NCI-H748 treated with DMSO at 0.1 percent for 48 hours (cell line): ENCODE measurements at regions not wholly inside any gene's neighbourhood (a gene's known extent, or its start where the extent isn't known, plus 50 kb on each side); places are given as distances from the start of the nearest gene placed in this dataset.

Experiments
- DNase-seq: peaks from one replicate; lab custom pipeline; 2025; lab: John Stamatoyannopoulos, UW

DNA sequence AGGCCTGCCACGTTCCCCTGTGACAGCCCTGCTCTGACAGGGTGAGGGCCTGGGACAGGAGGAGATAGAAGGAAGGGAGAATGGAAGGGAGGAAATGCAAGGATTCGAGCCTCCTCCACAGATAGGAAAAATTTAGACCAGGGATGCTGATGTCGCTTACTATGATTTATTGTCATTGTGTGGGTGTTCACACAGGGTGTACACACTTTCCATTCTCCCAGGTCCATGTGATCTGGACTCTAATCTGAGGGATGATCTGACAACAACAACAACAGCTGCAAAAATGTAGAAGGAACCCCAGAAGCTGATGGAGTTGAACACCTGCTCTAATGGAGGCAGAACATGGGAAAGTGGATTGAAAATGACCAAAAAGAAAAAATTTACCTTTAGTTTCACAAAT lies 231.7 kb upstream of the TNP1 start:
- DNase-seq, result no peak

DNA sequence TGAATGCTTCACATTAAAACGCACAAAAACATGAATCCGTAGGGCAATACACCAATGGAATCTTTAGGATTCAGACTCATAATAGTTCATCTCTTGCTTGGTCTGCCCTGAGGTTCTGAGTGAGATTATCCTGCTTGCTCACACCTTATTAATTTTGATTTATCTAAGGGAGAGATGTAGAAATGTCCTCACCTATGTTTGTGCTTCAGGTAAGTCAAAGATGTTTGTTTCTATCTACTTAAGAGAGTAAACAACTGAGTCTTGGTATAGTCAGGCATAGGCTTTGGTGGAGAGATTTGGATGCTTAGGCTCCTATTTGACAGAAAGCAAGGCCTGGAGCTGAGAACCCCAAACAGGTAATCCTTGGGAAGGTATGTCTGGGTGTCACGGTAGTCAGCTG lies 231.0 kb upstream of the TNP1 start:
- DNase-seq, result no peak

DNA sequence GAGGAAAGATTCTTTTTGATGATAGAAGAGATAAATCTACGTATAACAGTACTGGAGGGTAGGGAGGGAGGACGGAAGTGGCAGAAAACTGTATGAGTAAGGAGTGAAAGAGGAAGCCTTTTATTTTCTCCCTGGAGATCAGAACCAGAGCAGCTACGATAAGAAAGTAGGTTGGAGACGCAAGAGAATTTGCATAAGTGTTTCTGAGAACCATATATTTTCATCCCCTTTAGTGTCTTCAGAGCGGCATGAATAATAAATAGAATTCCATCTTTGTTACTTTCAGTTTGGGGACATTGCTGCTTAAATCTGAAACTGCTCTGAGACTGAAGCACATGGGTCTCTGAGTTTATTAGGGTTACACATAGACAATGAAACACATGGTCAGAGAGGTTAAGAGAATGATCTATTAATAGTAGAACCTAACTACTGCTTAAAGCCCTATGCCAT lies 230.2 kb upstream of the TNP1 start:
- no peak for DNase-seq

DNA sequence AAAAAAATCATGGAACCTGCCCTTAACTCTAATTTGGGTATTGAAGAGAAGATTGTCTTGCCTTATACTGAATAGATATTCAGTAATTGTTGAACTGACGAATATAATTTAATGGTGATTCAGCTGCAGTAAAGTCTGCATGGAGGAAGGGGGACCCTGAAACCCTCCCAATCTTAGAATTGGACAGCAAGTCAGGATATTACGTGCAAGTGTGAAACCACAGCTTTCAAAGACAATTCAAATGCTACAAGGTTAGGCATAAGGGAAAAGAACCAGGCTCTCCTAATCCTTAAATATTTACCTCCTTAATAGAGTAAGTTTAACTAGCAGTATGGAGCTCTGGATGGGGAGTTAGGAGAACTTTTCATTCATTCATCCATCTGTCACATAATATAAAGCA lies 226.9 kb upstream of the TNP1 start:
- no peak for DNase-seq

DNA sequence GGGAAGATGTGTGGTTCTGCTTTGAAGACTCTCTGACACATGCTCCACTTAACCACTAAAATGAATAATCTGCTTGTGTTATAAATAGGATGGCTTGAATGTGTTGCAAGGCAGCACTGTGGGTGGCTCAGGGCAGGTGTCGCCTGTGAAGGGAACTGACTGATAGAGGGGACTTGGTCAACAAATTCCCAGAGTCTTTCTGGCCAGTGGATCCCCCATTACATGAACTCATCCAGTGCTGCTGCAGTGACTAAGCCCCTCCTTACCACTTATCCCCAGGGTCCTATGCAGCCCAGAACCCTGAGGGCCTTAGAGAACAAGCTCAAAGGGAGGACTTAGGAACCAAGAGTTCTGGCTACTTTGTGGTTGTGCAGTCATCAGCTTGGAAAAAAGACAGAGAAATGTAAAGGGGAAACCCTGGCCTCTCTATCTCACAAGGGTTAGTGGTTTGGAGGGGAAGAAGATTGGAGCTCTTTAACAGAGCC lies 226.2 kb upstream of the TNP1 start:
- no peak for DNase-seq

DNA sequence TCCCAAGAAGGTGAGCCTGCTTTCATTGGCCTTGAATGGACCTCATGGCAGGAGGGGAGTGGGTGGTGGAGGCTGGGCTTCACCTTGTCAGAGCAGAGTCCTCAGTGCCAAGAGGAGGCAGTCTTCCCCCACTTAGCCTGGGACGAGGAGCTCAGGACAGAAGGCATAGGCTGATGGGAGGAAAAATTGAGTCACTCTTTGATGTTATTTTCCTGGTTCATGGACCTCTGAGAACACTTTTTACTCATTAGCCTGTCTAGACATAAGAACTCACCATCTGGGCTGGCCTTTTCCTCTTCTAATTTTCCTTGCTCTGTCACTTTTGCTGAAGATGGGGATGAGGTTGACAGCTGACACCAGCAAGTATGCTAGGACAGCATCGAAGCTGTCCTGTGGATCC lies 225.7 kb upstream of the TNP1 start:
- no peak for DNase-seq

DNA sequence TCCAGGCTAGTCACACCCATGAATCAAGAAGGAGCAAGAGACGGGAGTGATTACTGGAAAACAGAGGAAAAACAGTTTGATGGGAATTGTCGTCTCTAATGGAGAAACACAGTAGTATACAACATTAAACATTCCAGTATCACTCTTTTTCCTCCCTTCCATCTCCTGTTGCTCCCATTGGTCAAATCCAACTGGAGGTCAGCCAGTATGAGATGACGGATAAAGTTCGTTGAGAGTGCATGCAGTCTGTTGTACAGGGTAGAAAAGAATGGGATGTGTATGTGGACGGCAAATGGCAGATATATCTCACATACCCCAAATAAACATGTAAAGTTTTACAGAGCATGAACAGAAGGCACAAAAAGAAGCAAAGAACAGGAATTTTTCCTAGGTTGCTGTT lies 221.9 kb upstream of the TNP1 start:
- no peak for DNase-seq

DNA sequence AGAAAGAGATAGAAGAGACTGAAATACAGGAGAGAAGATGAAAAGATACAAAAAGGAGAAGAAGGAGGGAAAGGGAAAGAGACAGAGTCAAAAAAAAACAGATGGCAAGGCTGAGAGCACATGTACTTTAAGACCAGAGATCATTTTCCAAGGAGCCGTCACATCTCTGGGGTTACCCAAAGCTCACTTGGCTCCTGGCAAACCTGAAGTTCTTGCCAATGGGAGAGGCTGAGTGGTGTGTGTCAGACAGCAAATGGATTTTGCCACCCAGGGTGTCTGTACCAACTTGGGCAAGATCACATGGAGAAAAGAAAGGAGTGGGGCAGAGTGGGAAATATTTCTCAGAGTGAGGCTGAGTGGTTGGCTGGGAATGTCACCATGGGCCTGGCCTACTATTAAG lies 219.3 kb upstream of the TNP1 start:
- DNase-seq, result no peak

DNA sequence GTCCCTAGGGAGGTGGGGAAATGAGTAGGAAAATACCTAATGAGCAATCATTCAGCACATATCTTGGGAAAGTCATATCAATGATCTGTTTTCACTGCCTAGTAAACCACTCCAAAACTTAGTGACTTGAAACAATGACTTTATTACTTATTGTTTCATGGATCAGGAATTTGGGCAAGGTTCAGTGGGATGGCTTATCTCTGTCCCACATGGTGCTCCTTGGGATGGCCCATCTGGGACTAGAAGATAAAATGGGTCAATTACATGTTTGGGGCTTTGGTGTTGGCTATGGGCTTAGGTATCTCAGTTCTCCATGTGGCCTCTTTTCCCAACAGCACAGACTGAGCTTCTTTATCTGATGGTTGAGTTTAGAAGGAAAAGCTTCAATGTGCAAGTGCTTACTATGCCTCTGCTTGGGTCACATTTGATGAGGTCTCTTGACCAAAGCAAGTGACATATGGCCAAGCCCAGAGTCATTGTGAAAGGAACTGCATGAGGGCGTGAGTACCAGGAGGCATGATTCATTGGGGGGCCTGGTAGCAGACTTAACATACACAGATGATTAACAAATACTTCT lies 218.1 kb upstream of the TNP1 start:
- no peak for DNase-seq

DNA sequence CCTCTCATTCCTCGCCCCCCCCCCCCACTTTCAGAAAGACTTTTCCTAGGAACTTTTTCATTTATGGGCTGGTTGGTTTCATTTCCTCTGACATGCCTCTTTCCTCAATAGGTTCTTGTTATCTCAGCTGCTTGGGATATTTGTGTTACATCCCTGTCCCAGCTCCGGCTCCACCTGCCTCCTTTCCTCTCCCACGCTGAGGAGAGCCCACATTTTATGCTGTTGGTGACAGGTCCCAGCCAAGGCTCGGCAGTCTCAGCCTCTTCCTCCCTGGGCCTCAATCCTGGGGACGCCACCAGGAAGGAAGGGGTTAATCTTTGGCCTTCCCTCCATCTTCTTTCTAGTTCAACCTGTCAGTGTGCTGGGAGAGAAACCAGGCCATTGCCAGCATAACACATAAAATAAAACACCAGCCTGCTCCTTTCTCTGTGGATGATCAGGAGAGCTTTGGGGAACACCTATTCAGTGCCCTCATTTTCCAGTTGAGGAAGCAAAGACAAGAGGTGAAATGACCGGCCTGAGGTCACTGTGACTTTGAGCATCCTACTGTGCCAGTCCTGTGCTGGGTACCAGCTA lies 216.9 kb upstream of the TNP1 start:
- DNase-seq, result no peak

DNA sequence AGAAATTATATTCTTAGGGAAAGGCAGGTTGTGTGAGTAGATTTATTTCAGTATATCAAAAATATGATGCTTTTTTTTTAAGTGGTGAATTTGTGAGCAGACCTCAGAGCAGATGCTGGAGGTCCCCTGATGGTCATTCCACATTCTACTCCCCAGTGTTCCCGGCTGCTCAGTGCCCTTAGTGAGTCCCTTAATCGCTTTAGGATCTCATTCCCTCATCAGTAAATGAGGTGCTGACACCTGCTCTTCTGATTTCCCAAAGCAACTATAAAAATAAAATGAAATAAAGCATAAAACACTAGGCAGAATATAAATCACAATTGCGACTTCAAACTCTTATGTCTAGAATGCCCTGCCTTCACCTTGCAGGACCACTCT lies 216.2 kb upstream of the TNP1 start:
- no peak for DNase-seq

DNA sequence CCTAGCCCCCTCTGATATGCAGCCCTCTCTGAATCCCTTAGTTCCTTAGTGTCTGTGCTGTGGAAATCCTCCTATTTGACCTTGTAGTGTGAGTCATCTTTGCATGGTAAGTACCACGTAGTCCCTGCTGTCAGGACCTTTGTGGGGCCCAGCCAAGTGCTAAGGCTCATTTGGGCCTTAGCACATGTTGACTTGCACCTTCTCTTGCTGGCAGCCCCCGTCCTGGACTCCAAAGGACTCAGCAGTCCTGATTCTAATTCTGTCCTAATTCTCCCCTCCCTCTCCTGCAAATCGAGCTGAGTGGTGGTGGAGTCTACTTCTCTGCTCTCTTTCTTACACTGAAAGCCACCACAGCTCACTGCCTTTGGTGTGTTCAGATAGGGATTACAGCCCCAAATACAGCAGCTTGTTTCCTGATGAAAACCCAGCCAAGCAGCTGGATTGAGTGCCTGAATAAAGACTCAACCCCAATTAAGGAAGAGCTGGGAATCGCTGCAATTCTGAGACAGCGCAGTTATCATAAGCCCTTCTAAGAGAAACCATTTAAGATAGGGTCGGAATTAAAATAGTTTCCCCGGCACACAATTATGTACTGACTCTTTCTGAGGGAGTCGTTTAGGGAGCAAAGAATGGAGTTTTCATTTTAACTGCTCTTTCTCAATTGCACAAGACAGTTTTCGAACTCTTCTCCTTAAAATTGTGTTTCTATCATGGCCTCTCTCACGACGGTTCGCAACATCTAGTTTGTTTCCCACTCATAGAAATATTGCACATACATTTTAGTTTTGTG lies 215.6 kb upstream of the TNP1 start:
- DNase-seq, result no peak

DNA sequence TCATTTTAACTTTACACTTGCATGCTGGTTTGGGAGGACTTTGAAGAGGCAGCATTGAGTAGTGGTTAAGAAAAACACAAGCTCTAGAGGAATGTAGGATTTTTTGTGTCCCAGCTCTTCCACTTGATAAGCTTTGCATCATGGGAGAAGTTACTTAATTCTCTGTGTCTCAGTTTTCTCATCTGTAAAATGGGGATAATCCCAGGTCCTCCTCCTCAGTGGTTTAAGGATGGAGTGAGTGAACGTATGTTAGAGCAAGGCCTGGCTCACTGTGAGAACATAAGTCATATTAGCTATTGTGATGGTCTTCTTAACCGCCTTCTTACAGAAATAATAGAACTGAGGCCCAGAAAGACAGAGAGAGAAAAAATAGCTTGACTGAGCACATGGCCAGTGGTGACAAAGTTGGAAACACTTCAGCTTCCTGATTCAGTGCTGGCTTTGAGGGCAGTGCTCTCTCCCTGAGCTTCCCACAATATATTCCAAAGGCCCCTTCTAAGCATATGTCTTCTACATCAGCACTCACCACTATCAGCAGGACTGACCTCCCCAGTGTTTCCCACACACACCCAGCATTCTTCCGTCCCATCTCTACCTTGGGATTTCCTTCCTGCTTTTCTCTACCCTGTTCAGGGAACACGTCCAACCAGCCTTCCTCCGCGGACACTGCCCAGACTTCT lies 214.9 kb upstream of the TNP1 start:
- no peak for DNase-seq

DNA sequence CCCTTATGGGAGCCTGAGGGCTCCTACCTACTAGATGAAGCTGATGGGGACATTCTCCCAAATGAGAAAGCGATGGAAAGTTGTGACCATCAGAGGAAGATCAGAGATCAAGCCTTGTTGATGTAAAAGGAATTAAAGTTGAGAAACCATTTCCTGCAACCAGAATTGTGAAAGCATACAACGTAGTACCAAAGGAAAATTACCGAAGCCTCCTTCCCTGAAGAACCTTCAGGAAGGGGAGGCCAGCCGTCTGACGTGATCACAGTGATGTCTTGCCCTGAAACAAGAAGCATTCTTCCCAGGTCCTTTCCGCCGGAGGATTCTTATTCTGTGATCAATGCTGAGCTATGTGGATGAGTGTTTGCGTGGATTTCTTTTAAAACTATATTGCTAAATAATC lies 211.6 kb upstream of the TNP1 start:
- no peak for DNase-seq

DNA sequence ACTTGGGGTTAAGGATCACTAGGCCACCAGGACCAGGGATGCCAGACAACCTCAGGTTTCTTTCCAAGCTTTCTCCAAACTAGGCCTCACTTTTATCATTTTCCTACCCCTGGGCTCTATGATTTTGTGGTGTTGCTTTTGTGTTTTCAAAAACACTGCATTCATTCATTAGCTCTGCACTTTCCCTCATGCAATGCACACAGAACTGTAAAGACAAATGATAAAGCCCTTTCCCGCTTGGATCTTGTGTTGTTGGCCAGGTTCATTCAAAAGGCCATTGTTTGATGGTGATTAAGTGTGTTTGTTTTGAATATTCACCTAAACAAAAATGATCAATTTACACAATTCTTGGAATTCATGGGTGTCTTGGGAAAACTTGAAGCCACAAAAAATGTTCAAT lies 210.7 kb upstream of the TNP1 start:
- no peak for DNase-seq

DNA sequence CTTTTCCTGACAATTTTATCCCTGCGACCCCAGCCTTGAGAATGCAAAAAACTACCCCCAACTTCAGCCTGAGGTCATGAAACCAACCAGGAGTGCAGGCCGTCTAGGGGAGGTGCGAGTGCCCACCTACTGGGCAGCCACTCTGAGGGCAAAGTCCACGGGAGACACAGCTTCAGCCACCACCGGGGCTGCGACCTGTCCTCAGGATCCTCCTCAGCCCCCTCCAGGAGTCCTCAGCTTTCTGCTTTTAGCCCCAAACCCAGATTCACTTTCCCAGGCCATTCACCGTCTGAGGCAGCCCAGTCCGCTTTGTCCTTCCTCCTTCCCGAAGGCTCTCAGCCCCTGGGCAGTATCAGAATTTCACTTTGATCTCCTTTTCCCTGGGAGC lies 210.2 kb upstream of the TNP1 start:
- no peak for DNase-seq

DNA sequence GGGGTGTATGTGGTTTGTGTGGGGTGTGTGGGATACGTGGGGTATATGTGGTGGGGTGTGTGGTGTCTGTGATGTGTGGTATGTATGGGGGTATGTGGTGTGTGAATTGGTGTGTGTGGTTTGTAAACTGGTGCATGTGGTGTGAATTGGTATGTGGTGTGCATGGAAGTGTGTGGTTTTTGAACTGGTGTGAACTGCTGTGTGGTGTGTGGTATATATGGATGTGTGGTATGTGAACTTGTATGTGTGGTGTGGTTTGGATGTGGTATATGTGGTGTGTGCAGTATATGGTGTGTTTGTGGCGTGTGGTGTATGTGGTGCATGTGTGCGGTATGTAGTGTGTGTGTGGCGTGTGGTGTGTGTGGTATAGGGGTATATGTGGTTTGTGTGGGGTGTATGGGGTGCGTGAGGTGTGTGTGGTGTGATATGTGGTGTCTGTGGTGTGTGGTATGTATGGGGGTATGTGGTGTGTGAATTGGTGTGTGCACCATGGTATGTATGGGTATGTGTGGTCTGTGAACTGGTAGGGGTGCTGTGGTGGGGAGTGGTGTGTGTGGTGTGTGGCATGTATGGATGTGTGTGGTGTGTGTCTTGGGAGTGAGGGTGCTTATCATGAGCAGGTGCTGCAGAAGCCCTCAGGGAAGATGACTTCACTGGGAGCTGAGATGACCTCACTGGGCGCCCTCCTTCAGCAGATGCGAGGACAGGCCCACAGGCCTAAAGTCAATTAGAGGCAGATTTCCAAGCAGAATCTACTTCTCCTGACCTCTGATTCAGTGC lies 209.6 kb upstream of the TNP1 start:
- DNase-seq, result no peak

DNA sequence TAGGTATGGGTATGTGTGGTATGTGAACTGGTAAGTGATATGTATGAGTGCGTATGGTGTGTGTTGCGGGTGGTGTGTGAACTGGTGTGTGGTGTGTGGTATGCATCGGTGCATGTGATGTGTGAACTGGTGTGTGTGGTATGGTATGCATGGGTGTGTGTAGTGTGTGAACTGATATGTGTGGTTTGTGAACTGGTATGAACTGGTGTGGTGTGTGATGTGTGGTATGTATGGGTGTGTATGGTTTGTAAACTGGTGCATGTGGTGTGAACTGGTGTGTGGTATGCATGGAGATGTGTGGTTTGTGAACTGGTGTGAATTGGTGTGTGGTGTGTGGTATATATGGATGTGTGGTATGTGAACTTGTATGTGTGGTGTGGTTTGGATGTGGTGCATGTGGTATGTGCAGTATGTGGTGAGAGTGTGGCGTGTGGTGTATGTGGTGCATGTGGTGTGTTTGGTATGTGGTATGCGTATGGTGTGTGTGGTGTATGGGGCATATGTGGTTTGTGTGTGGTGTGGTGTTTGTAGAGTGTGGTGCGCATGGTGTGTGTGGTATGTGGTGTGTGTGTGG lies 208.9 kb upstream of the TNP1 start:
- no peak for DNase-seq

DNA sequence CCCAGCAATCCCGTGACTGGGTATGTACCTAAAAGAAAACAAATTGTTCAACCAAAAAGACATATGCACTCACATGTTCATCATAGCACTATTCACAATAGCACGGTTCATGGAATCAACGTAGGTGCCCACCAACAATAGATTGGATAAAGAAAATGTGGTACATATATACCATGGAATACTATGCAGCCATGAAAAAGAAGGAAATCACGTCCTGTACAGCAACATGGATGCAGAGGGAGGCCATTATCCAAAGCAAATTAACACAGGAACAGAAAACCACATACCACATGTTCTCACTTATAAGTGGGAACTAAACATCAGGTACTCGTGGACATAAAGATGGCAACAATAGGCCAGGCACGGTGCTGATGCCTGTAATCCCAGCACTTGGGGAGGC lies 207.9 kb upstream of the TNP1 start:
- DNase-seq, result no peak

DNA sequence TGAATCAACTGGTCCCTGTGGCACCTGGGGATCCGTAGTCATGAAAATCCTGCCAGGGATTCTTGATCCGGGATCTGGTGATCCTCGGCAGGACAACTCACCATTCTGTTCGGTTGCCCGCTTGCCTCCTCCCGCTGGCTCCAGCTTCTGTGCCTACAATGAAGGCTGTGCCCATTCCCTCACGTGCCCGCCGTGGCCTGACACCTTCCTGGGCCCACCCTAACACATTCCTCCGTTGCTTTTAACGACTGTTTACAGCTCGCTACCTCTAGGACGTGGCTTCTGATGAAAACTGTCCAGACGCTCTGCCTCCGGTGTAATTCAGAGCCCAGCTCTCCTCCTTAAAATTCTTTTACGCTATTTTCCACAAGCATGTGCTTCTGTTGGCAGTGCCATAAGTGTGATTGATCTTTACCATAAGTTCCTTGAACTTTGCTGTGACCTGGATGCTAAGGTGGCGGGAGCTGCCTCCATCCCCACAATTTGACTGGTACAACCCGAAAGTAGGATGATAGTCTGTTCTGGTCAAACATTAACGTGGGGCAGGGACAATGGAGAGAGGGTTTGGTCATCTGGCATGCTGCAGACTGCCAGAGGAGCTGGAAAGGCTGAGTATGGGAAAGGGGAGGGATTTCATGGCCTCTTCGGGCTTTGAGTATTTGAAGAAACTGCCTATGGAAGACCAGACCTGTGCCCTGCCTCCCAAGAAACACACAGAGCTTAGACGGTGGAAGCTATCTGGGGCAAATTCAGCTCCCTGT lies 206.8 kb upstream of the TNP1 start:
- no peak for DNase-seq
